Activated naive CD4-positive, alpha-beta T cell treated with anti-CD3 and anti-CD28 coated beads, Interleukin-2, amount 50 U/mL, for 72 hours (primary cell): ENCODE measurements at regions not wholly inside any gene's neighbourhood (a gene's known extent, or its start where the extent isn't known, plus 50 kb on each side); places are given as distances from the start of the nearest gene placed in this dataset.
"Not testable (repeated sequence)": the region's sequence is repeated elsewhere in the genome, so short reads cannot be mapped to it uniquely, and the experiment has no call there.

Experiments
- ATAC-seq, 2 donors: fragments of 150-1000 bp; cut with Tn5 transposase; 2 replicates each; pipeline ENCODE4 v1.10.0; 2021; ENCODE audit warnings: mild to moderate bottlenecking in 2 of 2, moderate library complexity in 2 of 2
- DNase-seq, 2 donors: peaks; one replicate each; pipeline ENCODE4 v3.0.0; 2021 to 2022; ENCODE audit warnings: low spot score in 2 of 2
- H3K27ac Mint-ChIP-seq, 2 donors: one replicate each; pipeline ENCODE4 v1.8.0; 2022; ENCODE audit warnings: mild to moderate bottlenecking in 2 of 2, mixed read lengths in 2 of 2
- H3K36me3 Mint-ChIP-seq, 2 donors: one replicate each; pipeline ENCODE4 v1.8.0; 2022; ENCODE audit warnings: mixed read lengths in 2 of 2
- H3K9me3 Mint-ChIP-seq, 2 donors: one replicate each; pipeline ENCODE4 v1.8.0; 2022; ENCODE audit warnings: mixed read lengths in 2 of 2

DNA sequence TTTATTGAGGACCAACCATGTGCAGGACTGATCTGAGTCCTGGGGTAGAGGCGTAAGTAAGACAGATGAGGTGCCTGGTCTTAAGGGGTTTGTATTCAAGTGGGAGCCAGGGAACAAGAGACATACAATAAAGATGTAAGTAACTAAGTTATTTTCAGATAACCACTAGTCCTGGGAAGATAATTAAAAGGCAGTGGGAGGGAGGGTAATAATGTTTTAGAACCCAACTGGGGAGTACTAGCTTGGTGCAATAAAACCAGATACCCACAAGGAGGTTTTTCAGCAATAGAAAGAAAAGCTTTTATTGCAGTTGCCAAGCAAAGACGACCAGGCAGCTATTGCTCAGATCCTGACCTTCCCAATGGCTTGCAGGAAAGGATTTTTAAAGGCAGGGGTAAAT is 893.7 kb downstream of the UQCRFS1 start:
- ATAC-seq (no peak), DNase-seq (no peak)
- H3K36me3 Mint-ChIP-seq, result no peaks in the 10 kb centered on the region
- H3K27ac Mint-ChIP-seq, result no peak overlapping the region
- no peaks in the 10 kb centered on the region for H3K9me3 Mint-ChIP-seq

DNA sequence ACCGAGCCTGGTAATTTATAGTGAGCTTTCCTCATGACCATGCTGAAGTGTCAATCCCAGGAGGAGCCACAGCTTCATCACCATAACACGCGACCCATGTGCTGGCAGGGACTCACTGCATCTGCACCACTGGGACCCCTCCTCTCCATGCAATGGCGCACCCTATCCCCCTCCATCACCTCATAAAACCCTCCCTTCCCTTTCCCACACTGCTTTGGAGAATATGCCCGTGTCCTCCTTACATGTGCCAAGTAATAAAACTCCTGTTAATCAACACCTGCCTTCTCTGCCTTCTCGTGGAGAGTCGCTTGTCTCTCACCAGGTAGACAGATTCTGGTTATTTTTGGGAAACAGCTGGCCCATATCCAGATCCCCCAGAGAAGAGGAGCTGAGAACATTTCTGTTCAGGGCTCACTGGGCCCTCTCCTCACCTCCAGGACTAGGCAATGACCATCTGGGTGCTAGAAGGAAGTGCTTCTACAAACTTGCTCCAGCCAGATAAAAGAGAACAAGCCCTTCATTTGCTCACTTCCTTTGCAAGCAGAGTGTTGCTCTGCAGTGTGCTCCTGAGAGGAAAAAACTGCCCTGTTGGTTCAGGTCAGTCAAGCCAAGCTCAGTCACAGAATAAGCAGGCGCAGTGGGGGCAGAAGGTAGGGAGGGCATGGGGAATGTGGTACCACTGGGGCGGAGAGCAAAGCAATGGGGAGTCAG is 894.3 kb downstream of the UQCRFS1 start:
- ATAC-seq, result no peak
- Mint-ChIP-seq H3K27ac (no peak overlapping the region), H3K9me3 (no peaks in the 10 kb centered on the region), H3K36me3 (no peaks in the 10 kb centered on the region)
- DNase-seq, result no peak

DNA sequence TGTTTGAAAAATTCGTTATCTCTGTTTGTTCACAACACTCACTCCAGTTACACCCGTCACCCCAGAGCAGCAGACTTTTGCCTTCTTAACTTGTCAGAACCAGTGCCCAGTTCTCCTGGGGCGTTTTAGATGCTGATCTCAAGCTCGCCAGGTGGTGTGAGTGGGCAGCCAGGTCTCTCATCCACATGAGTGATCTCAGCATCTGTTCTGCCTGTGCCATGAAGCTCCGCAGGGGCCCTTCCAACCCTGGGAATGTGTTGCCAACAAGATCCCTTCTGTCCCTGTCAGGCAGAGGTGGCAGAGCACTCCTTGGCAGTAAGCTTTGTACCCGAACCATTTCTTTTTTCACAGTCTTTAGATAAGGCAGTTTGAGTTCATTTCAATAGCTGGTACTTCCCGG is 896.5 kb downstream of the UQCRFS1 start:
- Mint-ChIP-seq H3K27ac (no peak overlapping the region), H3K9me3 (no peaks in the 10 kb centered on the region), H3K36me3 (no peaks in the 10 kb centered on the region)
- DNase-seq, result no peak
- no peak for ATAC-seq

DNA sequence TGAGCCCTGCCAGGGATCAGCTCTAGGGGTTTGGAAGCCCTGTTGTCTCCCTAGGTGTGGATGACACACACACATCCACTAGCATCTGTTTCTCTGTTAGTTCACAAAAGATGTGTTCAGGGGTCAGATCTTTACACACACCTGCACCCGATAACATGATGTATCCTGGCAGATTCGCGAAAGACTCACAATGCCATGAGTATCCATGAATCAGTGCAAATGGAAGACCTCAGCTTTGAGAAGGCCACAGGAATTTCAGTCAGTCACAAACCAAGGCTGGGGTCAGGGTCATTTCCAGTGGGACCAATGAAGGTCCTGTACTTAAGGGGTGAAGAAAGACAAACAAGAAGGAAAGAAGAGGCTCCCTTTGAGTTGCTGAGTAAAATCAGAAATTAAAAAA is 898.2 kb downstream of the UQCRFS1 start:
- no peak for DNase-seq
- H3K36me3 Mint-ChIP-seq, result no peaks in the 10 kb centered on the region
- ATAC-seq, result no peak

DNA sequence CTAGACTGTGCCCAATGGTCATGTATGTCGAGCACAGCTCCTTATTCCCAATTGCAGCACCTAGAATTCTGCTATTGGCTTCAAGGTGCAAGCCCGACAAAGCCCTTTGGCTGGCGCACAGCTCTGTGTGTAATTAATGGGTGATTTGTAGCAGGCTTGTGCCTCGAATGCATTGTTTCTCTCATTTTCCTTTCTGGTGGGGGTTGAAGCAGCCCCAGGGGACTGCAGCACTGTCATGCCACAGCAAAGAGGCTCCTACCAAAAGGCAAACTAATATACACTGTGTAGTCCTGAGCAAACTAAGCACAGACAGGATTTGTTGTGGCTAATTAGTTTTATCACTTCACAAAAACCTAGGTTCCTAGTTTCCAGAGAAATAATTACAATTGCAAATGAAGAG is 898.7 kb downstream of the UQCRFS1 start:
- H3K27ac Mint-ChIP-seq, result no peak overlapping the region
- H3K36me3 Mint-ChIP-seq, result no peaks in the 10 kb centered on the region
- no peak for DNase-seq
- ATAC-seq, result no peak
- peaks cover 0 to 5% of the 10 kb centered on the region in 2 donors for H3K9me3 Mint-ChIP-seq

More for the DNA sequence above, 898.2 kb downstream of the UQCRFS1 start:
- H3K9me3 Mint-ChIP-seq, result peaks cover 0 to 2% of the 10 kb centered on the region in 2 donors
- no peak overlapping the region for H3K27ac Mint-ChIP-seq

DNA sequence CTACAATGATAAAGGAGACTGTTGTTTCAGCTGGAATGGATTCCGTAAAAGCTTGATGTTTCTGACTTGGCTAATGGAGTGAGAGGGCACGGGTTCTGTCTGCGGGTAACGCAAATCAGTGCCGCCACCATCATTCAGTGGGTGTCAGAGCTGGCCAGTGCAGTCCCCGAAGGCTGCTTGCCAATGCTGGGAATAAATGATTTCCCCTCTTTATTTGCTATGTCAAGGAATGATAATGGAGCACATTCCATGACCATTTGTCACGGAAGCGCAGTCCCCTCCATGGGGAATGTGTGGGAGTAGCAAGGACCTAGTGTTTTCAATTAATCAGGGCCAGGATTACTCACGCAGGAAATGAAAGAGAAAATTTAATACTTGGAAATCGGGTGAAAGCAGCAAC is 899.3 kb downstream of the UQCRFS1 start:
- H3K27ac Mint-ChIP-seq, result no peak overlapping the region
- no peaks in the 10 kb centered on the region for H3K36me3 Mint-ChIP-seq
- peaks cover 0 to 6% of the 10 kb centered on the region in 2 donors for H3K9me3 Mint-ChIP-seq

DNA sequence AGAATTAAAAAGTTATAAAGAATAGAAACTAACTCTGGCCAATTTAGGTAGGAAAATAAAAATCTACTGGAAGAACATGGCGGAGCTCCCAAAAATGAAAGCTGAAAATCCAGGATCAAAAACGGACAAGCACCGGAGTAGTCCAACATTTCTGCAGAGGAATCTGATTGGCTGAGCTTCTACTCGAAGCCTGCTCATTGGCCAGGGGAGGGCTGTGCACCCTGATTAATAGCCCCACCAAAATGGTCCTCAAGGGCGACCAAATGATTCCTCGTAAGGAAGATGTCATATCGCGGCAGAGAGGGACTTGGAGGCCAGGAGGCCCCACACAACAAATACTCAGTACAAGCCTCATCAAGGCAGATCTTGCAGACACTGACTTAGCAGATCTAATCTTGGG is 900.7 kb downstream of the UQCRFS1 start:
- H3K36me3 Mint-ChIP-seq, result no peaks in the 10 kb centered on the region
- H3K27ac Mint-ChIP-seq, result no peak overlapping the region
- peaks cover 0 to 14% of the 10 kb centered on the region in 2 donors for H3K9me3 Mint-ChIP-seq
- ATAC-seq (no peak), DNase-seq (no peak)

More for the DNA sequence above, 899.3 kb downstream of the UQCRFS1 start:
- DNase-seq (no peak), ATAC-seq (no peak)

DNA sequence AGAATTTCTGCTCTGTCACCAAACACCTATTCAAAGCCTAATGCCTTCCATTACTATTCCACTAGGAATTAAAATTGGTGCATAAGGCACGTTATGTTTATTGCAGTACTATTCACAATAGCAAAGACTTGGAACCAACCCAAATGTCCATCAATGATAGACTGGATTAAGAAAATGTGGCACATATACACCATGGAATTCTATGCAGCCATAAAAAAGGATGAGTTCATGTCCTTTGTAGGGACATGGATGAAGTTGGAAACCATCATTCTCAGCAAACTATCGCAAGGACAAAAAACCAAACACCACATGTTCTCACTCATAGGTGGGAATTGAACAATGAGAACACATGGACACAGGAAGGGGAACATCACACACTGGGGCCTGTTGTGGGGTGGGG is 902.1 kb downstream of the UQCRFS1 start:
- not testable (repeated sequence) for H3K27ac Mint-ChIP-seq, ATAC-seq, H3K36me3 Mint-ChIP-seq, DNase-seq
- peaks cover 0 to 14% of the 10 kb centered on the region in 2 donors for H3K9me3 Mint-ChIP-seq

DNA sequence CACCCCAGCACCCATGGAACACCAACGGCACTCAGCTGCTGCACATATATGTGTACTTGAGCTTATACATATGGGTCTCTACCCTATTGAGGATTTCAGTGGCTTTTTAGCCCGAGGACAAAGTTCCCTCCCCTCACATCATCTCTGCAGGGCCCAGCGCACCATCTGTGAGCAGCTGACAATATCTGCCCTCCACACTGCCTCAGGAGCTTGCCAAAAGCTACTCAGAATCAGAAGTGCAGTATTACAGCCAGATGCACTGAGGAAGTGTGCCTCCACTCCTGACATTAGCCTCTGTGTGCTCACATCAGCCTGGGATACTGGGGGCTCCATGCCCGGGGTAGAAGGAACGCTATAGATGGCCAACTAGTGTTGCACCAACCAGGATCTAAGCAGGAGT is 903.9 kb downstream of the UQCRFS1 start:
- Mint-ChIP-seq H3K27ac (no peak overlapping the region), H3K36me3 (no peaks in the 10 kb centered on the region), H3K9me3 (peaks cover 2 to 17% of the 10 kb centered on the region in 2 donors)
- no peak for ATAC-seq
- DNase-seq, result no peak

DNA sequence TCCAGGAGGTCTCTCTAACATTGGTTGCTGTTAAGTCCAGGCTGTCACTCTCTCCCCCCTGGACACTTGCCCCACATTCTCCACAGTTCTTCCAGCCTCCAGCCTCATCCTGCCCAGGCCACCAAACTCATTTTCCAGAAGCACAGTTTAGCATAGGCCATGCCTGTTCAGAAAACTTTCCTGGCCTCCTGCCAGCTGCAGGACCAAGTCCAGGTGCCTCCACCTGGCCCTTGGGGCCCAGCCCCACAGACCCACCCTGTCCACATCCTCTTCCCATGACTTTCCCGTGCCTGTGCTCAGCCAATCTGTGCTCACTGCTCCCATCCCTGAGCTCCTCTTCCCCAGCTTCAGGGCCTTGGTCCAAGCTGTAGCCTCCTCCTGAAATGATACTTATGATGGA is 905.0 kb downstream of the UQCRFS1 start:
- peaks cover 0 to 5% of the 10 kb centered on the region in 2 donors for H3K36me3 Mint-ChIP-seq
- peaks cover 10 to 25% of the 10 kb centered on the region in 2 donors for H3K9me3 Mint-ChIP-seq
- DNase-seq, result no peak
- ATAC-seq, result no peak
- no peak overlapping the region for H3K27ac Mint-ChIP-seq

DNA sequence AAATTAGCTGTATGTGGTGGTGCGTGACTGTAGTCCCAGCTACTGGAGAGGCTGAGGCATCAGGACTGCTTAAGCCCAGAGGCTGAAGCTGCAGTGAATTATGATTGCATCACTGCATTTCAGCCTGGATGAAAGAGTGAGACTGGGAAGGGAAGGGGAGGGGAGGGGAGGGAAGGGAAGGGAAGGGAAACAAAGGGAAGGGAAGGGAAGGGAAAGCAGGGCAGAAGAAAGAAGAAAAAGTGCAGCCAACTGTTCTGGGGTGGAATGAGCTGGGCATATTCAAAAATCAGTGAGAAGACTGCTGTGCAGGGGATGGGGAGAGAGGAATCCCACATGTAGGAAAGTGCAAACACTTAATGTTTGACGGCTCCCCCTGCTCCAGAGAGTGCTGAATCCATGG is 905.5 kb downstream of the UQCRFS1 start:
- ATAC-seq (no peak), DNase-seq (no peak)
- Mint-ChIP-seq H3K9me3 (peaks cover 12 to 25% of the 10 kb centered on the region in 2 donors), H3K27ac (no peak overlapping the region), H3K36me3 (peaks cover 0 to 5% of the 10 kb centered on the region in 2 donors)

DNA sequence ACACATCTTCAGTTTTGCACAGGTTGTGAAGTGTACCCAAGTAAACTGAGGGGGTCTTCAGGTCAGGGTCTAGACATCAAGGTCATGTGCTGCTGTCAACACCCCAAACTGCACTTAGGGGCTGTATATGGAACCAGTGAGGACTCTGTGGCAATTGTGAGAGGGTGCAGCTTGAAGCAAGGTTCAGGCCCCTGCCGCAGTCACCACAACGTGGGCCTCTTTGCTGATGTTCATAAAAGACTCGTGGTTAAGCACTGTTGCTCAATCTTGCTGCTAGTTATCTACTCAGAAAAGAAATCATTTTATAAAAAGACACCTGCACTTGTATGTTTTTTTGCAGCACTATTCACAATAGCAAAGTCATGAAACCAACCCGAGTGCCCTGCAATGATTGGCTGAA is 907.4 kb downstream of the UQCRFS1 start:
- Mint-ChIP-seq H3K36me3 (peaks cover 0 to 5% of the 10 kb centered on the region in 2 donors), H3K9me3 (peaks cover 13 to 25% of the 10 kb centered on the region in 2 donors), H3K27ac (no peak overlapping the region)
- ATAC-seq, result no peak
- DNase-seq, result no peak

DNA sequence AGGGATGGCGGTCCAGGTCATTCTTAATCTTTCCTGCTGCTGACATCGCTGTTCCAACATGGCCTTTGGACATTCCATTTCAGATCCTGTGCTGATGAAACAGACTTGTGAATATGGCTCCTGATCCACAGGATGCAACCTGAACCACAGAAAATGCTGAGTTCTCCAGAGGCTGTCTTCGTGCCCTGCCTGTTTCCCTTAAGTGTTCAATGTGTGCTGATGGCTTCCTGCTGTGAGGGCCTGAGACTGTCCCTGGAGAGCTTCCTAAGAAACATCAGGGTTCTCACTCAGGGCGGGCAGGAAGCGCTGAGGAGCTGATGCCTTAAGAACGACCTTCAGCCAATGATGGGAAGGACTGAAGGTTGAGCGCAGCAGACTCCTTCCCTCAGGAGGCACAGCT is 909.4 kb downstream of the UQCRFS1 start:
- Mint-ChIP-seq H3K27ac (no peak overlapping the region), H3K36me3 (peaks cover 0 to 5% of the 10 kb centered on the region in 2 donors), H3K9me3 (peaks cover 13 to 18% of the 10 kb centered on the region in 2 donors)
- ATAC-seq (no peak), DNase-seq (no peak)

DNA sequence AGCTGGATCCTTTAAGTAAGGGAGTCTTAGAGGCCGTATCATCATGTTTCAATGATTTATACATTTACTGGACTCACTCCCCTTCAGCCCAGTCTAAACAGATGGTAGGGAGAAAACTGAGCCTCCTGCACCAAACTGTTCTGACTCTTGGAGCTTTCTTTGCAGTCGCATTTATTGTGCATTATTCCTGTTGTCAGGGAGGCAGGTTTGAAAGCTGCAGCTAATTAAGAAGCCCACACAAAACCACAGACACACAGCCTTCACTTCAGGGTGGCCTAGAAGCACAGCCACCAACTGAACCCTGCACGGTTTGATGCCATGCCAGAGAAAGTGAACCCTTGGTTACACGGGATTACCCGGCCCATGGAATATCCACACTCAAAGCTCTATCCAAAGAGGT is 911.0 kb downstream of the UQCRFS1 start:
- Mint-ChIP-seq H3K9me3 (peaks cover 13% of the 10 kb centered on the region in 2 donors), H3K36me3 (peaks cover 0 to 5% of the 10 kb centered on the region in 2 donors), H3K27ac (no peak overlapping the region)
- no peak for DNase-seq
- no peak for ATAC-seq

DNA sequence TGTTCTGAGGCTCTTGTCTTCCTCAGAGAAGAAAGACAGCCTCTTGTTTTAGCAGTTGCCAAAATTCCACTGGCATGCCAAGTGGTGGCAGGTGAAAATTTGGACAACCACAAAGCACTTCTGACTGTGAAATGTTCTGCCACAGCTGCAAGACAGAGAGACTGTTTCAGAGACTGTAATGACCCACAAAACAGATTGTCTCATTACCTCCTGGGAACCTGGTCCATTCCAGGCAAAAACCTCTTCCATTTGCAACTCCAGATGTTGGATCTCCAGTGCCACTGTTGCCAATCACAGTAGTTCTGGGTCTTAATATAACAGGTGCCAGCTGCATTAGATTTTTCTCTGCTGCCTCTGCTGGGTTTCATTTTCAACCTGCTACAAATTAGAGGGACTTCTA is 911.5 kb downstream of the UQCRFS1 start:
- Mint-ChIP-seq H3K27ac (no peak overlapping the region), H3K9me3 (peaks cover 13 to 18% of the 10 kb centered on the region in 2 donors), H3K36me3 (peaks cover 0 to 5% of the 10 kb centered on the region in 2 donors)
- ATAC-seq (no peak), DNase-seq (no peak)

DNA sequence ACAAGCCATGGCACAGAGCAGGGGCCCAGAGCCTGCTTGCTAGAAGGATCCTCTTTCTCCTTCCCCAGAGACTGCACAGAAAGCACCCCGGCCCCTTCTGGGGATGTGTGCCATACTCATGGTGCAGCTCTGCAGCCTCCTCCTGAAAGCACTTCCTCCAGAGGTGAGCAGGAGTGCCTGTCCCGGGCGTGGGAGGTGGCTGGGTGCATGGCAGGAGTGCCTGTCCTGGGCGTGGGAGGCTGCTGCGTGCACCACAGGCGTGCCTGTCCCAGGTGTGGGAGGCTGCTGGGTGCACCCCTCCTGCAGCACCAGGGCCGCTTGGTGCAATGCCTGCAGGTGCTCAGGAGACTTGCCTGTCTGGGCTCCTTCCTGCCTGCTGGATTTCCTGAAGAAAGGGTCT is 913.3 kb downstream of the UQCRFS1 start:
- ATAC-seq (no peak), DNase-seq (no peak)
- Mint-ChIP-seq H3K9me3 (peaks cover 18% of the 10 kb centered on the region in 2 donors), H3K36me3 (peaks cover 0 to 5% of the 10 kb centered on the region in 2 donors), H3K27ac (no peak overlapping the region)

DNA sequence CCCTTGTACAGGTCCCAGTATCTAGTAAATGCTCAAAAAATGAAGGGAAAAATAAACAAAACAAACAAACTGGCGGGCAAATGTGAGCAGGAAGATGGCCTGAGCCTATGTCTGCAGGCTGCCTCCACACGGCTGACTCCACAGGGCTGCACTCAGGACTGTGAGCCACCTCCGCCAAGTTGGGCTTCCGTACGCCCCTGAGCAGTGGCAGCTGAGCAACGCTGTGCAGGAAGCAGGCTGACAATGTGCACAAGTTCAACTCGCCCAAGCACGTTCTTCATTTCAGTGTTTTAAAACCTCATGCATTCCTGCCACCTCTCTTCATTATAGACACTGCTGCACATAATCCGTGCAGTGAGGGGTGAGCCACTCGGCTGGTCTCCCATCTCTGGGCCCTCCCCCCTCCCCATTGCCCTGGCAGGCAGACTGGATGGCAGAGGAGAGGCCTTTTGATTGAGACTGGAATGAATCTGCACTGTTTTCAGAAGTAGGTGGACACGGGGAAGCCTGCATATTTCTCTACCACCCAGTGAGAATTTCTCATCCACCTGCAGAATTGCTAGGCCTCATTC is 915.3 kb downstream of the UQCRFS1 start:
- Mint-ChIP-seq H3K36me3 (no peaks in the 10 kb centered on the region), H3K27ac (no peak overlapping the region), H3K9me3 (peaks cover 7 to 8% of the 10 kb centered on the region in 2 donors)
- DNase-seq (no peak), ATAC-seq (no peak)

DNA sequence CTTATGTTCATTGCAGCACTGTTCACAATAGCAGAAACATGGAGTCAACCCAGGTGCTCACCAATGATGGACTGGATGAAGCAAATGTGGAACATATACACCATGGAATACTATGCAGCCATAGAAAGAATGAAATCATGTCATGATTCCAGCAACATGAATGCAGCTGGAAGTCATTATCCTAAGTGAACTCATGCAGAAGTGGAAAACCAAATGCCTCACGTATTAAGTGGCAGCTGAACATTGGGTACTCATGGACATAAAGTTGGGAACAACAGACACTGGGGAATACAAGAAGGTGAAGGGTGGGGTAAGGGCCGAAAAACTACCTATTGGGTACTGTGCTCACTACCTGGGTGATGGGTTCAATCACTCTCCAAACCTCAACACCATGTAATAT is 915.9 kb downstream of the UQCRFS1 start:
- DNase-seq (no peak), ATAC-seq (no peak)
- H3K27ac Mint-ChIP-seq, result no peak overlapping the region
- no peaks in the 10 kb centered on the region for H3K36me3 Mint-ChIP-seq
- H3K9me3 Mint-ChIP-seq, result peaks cover 6 to 10% of the 10 kb centered on the region in 2 donors
